Endometrium (tissue), 2 donors: ENCODE measurements at regions not wholly inside any gene's neighbourhood (a gene's known extent, or its start where the extent isn't known, plus 50 kb on each side); places are given as distances from the start of the nearest gene placed in this dataset.

ENCODE experiments used
- FAIRE-seq: peaks from 2 replicates; lab custom pipeline; 2012; peaks lifted over from hg19 to GRCh38; lab: Jason Lieb, UNC
- donor health status: control.
- donor health status: control.

DNA sequence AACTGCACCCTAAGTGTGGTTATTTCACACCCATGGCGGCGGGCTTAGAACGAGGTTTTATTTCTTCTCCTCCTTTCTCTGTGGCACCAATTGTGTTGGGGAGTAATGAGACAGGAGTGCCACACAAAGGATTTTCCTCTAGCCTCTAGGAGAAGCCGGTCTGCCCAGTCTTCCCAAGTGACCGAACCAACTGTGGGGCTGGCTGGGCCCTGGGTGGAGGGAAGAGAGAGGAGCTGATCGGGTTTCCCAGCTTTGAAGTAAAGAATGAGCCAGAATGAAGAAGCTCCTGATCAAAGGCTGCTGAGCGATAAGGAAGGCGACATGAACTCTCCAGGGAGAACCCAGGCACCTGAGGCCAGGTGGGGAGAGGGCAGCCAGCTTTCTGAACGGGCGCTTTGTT is 616.0 kb upstream of the BTBD3 start:
- FAIRE-seq: no peak

DNA sequence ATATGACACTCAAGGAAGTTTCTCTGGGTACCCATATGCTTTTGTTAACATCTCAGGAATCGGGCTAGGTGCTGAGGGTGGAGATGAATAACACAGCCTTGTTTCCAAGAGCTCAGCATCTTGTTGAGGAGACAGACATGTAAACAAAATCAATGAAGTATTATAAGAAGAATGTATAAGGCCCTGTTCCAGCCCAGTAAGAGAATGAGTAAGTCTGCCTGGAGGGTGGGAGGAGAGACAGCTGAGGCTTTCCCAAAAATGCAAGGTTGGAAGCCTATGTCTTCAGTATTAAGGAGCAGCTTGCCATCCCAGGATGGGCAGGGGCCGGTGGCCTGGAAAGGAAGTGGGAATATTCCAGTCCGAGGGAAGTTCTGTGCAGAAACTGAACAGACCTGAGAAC is 615.3 kb upstream of the BTBD3 start:
- no peak for FAIRE-seq

- FAIRE-seq: no peak
Measured at GRCh38 chr20:11304795-11305194, 612.9 kb upstream of the BTBD3 start.

DNA sequence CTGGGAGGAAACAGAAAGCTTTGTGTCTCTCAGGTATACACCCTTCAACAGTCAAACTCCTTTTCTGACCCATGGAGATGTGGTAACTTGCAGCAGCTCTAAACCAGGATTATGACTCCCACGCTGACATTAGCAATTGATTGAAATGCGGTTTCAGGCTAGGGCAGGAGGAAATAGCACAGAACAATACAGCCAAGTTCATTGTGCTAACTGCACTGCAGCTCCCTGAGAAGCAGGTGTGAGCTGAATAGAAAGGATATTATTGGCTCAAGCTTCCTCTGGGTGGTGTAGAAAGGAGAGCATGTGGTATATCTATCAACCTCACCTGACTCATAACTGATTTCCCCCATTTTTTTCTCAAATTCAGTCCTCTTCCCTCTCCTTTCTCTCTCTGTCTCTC is 612.3 kb upstream of the BTBD3 start:
- FAIRE-seq: no peak

- no peak for FAIRE-seq
Measured at GRCh38 chr20:11311659-11312224, 606.0 kb upstream of the BTBD3 start.

- FAIRE-seq: no peak
Measured at GRCh38 chr20:11315525-11315924, 602.2 kb upstream of the BTBD3 start.

DNA sequence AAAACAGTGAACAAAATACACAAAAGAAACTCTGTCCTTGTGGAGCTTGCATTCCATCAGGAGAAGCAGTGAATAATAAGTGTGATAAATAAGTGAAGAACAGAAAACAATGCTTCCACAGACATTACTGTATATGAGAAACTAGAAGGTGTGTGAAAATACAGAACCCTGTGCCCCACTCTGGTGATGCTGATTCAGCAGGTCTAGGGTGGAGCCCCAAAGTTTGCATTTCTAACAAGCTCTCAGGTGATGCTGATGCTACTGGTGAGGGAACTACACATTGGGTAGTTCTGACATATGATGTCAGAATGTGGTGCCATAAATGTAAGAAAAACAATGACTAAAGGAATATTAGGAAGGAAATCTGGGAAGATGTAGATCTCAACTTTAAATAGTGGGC is 601.4 kb upstream of the BTBD3 start:
- no peak for FAIRE-seq

DNA sequence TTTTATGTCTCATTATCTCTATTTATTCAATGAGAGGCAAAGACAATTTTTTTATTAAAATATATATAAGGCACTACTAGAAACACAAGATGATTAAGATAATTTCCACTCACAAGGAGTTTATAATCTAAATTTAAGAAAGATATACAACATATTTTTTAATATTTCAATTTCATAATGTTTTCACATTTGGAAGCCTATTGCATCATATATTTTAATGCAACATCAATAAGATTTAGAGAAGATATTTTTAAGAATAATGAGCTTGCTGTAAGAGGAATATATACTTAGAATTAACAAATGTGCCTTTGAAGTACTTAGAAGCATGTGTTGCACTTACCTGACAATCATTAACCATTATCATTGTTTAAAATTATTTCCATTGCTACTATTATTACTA is 597.7 kb upstream of the BTBD3 start:
- no peak for FAIRE-seq

DNA sequence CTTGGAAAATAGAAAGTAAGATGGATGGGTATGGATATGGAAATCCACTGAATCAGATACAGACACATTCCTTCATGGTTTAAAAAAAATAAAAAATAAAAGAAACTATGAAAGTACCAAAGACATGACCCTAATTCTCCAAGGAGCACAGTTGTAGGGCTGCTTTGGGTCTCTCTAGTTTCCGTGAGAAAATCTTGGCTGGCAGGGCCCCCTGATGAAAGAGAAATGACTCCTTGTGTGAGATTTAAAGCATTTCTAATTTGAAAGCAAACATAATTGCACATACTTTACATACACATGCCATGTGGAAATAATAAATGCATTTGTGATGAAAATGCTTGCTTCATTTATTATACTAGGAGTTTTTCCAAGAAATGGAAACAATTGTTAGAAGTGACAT is 593.9 kb upstream of the BTBD3 start:
- no peak for FAIRE-seq

GRCh38 chr20:11324990-11325389 is 592.7 kb upstream of the BTBD3 start:
- FAIRE-seq: no peak

DNA sequence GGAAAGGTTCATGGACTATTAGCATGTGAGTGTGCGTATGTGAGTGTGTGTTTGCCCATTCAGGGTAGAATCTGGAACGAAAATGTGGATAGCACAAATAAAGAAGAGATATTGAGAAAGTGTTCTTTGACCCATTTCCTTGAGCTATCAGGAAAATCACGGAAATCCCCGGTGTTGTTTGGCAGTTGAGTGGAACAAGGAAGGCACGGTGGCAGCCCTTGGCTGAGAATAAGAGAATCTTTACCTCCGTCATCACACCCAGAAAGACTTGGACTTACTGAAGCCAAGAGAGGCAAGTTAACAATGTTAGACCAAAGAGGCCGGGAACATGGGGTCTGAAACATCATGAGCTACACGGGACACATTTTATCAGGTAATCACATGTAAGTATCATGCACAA is 588.9 kb upstream of the BTBD3 start:
- FAIRE-seq: no peak

GRCh38 chr20:11329271-11329670 is 588.4 kb upstream of the BTBD3 start:
- FAIRE-seq: no peak

DNA sequence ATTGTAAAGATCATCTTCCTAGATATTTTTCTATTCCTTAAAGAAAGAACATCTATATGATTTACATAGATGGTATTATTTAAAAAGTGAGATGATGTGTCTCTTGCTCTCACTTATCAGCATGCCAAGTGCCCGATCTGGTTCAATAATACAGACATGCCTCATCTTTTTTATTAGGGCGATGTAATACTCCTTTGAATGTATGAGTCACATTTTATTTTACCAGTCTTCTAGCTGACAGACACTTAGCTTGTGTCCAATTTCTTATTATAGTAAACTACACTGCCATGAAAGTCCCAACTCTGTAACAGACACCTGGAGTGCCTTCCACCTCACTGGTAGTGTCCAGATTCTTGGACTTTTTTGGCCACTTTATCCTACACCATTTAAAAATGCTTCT is 586.6 kb upstream of the BTBD3 start:
- FAIRE-seq: no peak

DNA sequence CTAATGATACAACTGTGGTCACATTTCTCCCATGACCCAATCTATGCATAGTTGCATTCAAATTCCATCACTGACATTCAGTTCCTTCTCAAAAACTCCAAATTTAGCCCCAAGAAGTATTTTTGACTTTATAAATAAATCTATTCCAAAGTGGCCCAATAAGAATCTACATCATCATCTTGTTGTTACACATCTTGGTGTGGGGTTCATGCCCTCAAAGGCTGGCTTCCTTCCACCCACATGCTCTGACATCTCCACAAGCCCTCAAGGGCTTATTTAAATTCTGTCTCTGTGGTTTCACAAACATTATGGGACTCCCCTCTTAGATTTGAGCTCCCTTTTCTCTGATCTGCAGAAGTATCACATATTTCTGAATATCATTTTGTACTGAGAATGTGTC is 585.3 kb upstream of the BTBD3 start:
- no peak for FAIRE-seq

DNA sequence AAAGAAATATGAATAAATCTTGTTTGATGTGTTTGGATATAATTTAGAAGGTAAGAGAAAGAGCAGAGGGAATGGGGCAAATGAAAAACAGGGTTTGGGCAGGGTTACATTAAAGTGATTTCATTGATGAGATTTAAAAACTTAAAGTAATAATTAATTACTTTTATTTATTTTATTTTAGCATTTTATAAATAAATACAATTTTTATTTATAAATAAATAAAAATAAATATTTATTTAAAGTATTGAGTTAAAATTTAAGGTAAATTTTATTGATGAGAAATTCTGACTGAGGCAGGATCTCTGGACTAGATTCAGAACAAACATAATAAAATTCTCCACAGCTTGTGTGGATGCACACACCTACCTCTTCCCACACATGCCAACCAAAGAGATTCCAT is 584.1 kb upstream of the BTBD3 start:
- peak; percentile 8 for FAIRE-seq

DNA sequence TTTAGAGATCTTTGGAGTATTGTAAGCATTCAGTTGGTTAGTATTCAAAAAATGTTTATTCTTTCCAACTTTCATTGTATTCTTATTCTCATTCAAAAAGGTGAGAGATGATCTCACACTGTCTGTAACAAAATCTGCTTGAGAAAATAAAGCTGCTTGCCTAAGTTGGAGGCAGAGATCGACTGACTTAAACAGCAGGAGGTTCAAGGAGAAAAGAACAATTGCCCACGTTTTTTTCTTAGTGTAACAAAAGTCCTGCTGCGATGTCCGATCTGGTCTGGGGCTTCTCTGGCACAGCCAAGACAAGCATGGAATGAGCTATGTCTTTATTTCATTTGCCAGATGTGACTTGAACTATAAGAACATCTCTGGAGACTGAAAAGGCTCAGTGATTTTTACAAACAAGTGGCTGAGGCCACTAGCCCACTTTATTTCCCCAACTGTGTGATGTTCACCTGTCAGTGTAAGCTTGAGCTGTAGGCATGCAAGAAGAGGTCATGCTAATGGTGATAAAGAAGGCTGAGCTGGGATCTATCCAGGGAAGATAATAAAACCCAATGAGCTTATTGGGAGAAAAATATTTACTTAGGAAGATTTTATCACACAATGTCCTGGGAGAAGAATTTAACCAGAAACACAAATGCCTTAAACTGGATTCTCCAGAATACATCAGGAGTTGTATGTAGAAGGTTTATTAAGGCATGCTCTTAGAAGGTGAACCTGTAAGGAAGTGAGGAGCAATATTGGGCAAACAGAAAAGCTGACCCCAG is 580.1 kb upstream of the BTBD3 start:
- FAIRE-seq: no peak

DNA sequence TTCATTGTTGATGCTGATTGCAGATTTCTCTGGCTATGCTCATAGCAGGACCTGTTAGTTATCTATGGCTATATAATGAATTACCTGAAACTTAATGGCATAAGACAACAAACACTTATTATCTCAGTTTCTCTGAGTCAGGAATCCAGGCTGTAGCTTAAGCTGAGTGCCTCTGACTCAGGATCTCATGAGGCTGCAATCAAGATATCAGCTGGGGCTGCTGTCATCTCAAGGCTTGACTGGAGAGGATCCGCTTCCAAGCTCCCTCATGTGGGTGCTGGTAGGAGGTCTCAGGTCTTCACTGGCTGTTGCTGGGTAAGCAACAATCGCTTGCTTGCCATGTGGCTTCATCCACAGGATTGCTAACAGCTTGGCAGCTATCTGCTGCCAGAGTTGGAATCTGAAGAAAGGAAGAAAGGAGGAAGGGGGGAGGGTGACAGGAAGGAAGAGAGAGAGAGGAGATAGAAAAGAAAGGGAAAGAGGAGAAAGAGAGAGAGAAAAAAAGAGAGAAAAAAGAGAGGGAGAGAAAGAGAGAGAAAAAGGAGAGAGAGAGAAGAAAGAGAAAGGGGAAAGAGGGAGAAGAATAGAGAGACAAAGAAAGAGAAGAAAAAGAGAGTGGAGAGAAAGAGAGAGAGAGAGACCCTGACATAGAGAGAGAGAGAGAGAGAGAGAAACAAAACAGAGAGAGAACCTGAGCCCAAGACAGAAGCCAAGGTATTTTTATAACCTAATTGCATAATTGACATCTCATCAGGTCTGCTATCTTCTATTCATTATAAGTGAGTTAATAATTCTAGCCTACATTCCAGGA is 579.0 kb upstream of the BTBD3 start:
- no peak for FAIRE-seq

- FAIRE-seq: no peak
Measured at GRCh38 chr20:11344939-11345338, 572.8 kb upstream of the BTBD3 start.

GRCh38 chr20:11347738-11348137 is 570.0 kb upstream of the BTBD3 start:
- FAIRE-seq: no peak

DNA sequence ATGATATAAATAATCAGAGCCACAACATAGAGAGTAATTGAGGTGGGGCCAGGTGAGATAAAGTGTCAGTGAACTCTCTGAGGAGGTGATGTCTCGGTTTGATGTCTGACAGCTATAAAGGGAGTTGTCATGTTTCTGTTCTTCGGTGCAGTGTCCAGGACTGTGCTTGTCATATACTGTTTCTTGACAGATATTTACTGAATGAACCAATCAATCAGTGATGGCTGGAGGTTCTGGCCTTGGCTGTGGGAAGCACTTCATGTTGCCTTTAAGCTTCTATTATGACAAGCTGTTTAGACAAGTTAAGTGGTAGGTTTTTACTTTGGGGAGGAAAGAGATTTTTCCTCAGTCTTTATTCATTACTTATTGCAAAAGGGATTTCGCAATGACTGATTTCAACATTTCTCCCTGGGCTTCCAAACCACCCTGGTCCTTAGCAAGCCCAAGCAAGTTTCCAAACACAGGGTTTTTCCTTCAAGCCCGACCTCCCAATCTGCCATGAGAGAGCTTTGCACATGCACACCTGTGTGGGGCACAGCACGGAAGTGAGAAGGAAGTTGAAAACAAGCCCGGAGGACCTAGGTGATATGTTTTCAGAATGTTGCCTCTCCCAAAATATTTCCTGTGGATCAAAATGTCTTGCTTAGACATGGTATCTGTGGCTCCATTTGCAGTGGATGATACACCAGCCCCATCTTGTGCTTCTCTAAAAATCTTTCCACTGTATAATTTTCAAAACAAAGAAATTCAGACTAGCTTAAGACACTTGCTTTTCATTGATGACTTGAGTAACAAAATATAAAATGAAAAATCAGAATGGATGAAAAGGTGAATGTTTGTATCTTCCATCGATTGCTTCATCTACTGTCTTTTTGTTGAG is 567.3 kb upstream of the BTBD3 start:
- FAIRE-seq: no peak

GRCh38 chr20:11352041-11352440 is 565.7 kb upstream of the BTBD3 start:
- no peak for FAIRE-seq

DNA sequence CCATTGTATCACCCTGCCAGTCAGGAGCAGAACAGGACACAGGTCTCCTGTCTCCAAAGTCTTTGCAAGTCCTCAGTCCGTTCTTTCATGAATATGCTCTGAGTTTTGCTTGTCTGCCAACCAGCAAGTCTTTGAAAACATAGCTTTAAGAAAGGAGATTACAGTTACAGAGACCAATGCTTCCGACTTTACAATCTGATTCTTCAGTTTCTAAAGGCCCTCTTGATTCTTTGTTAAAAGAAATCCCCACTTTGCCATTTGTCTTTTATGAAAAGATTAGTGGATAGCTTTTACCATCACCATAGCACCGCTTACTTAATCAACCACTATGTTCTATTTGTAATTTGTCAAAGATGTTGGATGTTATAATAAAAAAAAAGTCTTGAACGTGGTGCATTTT is 562.8 kb upstream of the BTBD3 start:
- no peak for FAIRE-seq
